ENCODE measurements at regions not wholly inside any gene's neighbourhood (a gene's known extent, or its start where the extent isn't known, plus 50 kb on each side); places are given as distances from the start of the nearest gene placed in this dataset.
A peak's percentile ranks its signal among the peaks of the same experiment; 100 is the strongest.

DNA sequence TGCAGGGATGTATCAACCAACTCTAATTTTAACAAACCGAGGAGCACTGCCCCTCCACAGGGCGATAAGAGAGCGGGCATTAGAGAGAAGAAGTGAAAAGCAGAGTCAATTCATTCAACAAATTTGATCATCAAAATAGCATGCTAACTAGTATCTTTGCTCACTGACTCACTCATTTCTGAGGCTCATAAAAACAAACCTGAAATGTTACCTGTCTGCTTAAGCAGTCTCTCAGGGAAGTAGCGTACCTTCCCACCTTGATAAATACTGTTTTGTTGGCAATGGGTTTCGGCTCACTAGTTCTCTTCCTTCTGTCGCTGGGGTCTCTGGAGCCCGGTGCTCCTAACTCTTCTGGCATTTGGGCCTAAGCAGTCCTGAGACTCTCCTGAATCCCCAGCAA is 248.8 kb downstream of the IRS1 start:
- TF ChIP-seq WT1 (tag by site-specific recombination; IDR thresholded peaks at IDR 0.05), result no peak
- no peak for TF ChIP-seq ZNF571 (tag by site-specific recombination; IDR thresholded peaks at IDR 0.05)
- TF ChIP-seq ZNF529 (tag by site-specific recombination; IDR thresholded peaks at IDR 0.05; ENCODE audit: insufficient replicate concordance), result no peak
- TF ChIP-seq ZNF366 (tag by site-specific recombination; conservative IDR thresholded peaks at IDR 0.05), result no peak
- TF ChIP-seq, protein P1, sequence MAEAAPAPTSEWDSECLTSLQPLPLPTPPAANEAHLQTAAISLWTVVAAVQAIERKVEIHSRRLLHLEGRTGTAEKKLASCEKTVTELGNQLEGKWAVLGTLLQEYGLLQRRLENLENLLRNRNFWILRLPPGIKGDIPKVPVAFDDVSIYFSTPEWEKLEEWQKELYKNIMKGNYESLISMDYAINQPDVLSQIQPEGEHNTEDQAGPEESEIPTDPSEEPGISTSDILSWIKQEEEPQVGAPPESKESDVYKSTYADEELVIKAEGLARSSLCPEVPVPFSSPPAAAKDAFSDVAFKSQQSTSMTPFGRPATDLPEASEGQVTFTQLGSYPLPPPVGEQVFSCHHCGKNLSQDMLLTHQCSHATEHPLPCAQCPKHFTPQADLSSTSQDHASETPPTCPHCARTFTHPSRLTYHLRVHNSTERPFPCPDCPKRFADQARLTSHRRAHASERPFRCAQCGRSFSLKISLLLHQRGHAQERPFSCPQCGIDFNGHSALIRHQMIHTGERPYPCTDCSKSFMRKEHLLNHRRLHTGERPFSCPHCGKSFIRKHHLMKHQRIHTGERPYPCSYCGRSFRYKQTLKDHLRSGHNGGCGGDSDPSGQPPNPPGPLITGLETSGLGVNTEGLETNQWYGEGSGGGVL (tag by site-specific recombination; IDR thresholded peaks at IDR 0.05), result no peak
- TF ChIP-seq ZNF121 (tag by site-specific recombination; IDR thresholded peaks at IDR 0.05), result no peak
- TF ChIP-seq ZIC2 (tag by site-specific recombination; IDR thresholded peaks at IDR 0.05), result no peak
- no peak for TF ChIP-seq BCL11A (tag by site-specific recombination; IDR thresholded peaks at IDR 0.05; ENCODE audit: low read depth)
- H3K36me3 ChIP-seq (ENCODE audit: control insufficient read depth in 2 of 2, insufficient read depth in 1 of 2, low read length in 2 of 2), result no peaks in the 10 kb centered on the region
- ChIA-PET CTCF (interaction anchor here (0.6 kb wide), 1 partner anchor 359 kb away, joined by 3 read pairs; no protein-coding TSS in a partner anchor), POLR2A (no interaction called here)
- H3K9me3 ChIP-seq (ENCODE audit: control insufficient read depth, insufficient read depth, low read depth, low read length), result no peaks in the 10 kb centered on the region; the same call in 1 of the 2 replicates
- no peak overlapping the region for H3K4me3 ChIP-seq (ENCODE audit: low read depth, low read length)
- no peaks in the 10 kb centered on the region; the same call in 1 of the 2 replicates for H3K4me1 ChIP-seq (ENCODE audit: control insufficient read depth, insufficient read depth, low read length)
- H3K27ac ChIP-seq (ENCODE audit: extremely low read depth, low read depth, low read length), result no peak overlapping the region

DNA sequence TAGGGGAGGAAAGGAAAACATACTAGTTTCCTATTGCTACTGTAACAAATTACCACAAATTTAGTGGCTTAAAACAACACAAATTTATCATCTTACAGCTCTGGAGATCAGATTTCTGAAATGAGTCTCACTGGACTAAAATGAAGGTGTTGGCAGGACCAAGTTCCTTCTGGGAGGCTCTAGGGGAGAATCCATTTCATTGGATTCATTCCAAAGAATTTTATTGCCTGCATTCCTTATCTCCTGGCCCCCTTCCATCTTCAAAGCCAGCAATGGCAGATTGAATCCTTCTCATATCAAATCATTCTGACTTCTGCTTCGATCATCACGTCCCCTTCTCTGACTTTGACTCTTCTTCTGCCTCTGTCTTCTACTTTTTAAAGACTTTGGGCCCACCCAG is 250.9 kb downstream of the IRS1 start:
- Histone ChIP-seq H3K4me1 (ENCODE audit: control insufficient read depth, insufficient read depth, low read length) (no peaks in the 10 kb centered on the region; the same call in 1 of the 2 replicates), H3K9me3 (ENCODE audit: control insufficient read depth, insufficient read depth, low read depth, low read length) (no peaks in the 10 kb centered on the region; the same call in 1 of the 2 replicates), H3K36me3 (ENCODE audit: control insufficient read depth in 2 of 2, insufficient read depth in 1 of 2, low read length in 2 of 2) (no peaks in the 10 kb centered on the region), H3K4me3 (ENCODE audit: low read depth, low read length) (no peak overlapping the region), H3K27ac (ENCODE audit: extremely low read depth, low read depth, low read length) (no peak overlapping the region)
- TF ChIP-seq, protein P2, sequence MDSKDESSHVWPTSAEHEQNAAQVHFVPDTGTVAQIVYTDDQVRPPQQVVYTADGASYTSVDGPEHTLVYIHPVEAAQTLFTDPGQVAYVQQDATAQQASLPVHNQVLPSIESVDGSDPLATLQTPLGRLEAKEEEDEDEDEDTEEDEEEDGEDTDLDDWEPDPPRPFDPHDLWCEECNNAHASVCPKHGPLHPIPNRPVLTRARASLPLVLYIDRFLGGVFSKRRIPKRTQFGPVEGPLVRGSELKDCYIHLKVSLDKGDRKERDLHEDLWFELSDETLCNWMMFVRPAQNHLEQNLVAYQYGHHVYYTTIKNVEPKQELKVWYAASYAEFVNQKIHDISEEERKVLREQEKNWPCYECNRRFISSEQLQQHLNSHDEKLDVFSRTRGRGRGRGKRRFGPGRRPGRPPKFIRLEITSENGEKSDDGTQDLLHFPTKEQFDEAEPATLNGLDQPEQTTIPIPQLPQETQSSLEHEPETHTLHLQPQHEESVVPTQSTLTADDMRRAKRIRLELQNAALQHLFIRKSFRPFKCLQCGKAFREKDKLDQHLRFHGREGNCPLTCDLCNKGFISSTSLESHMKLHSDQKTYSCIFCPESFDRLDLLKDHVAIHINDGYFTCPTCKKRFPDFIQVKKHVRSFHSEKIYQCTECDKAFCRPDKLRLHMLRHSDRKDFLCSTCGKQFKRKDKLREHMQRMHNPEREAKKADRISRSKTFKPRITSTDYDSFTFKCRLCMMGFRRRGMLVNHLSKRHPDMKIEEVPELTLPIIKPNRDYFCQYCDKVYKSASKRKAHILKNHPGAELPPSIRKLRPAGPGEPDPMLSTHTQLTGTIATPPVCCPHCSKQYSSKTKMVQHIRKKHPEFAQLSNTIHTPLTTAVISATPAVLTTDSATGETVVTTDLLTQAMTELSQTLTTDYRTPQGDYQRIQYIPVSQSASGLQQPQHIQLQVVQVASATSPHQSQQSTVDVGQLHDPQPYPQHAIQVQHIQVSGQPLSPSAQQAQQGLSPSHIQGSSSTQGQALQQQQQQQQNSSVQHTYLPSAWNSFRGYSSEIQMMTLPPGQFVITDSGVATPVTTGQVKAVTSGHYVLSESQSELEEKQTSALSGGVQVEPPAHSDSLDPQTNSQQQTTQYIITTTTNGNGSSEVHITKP (tag by site-specific recombination; IDR thresholded peaks at IDR 0.05), result peak; percentile 88
- no peak for TF ChIP-seq ZNF621 (tag by site-specific recombination; IDR thresholded peaks at IDR 0.05)
- TF ChIP-seq ZNF48 (tag by site-specific recombination; IDR thresholded peaks at IDR 0.05), result no peak
- no peak for TF ChIP-seq ZNF184 (tag by site-specific recombination; IDR thresholded peaks at IDR 0.05)
- TF ChIP-seq HOXA7 (CRISPR knock-in tag; IDR thresholded peaks at IDR 0.05; ENCODE audit: borderline replicate concordance), result no peak
- peak; percentile 70 for TF ChIP-seq WT1 (tag by site-specific recombination; IDR thresholded peaks at IDR 0.05)
- TF ChIP-seq, protein P1 (tag by site-specific recombination; IDR thresholded peaks at IDR 0.05), result peak; percentile 21; the same call in 1 of the 2 replicates
- no peak for TF ChIP-seq KLF9 (tag by site-specific recombination; IDR thresholded peaks at IDR 0.05; ENCODE audit: low read depth)
- no peak for TF ChIP-seq ZNF24 (tag by site-specific recombination; IDR thresholded peaks at IDR 0.05)
- TF ChIP-seq ZNF292 (tag by site-specific recombination; IDR thresholded peaks at IDR 0.05; ENCODE audit: borderline replicate concordance, low read depth), result no peak
- ChIA-PET POLR2A (no interaction called here), CTCF (interaction anchor here (0.8 kb wide), 1 partner anchor 324 kb away, joined by 3 read pairs; no protein-coding TSS in a partner anchor)
